Amniotic stem cell (primary cell): ENCODE measurements at regions not wholly inside any gene's neighbourhood (a gene's known extent, or its start where the extent isn't known, plus 50 kb on each side); places are given as distances from the start of the nearest gene placed in this dataset.

Source experiments
- DNase-seq: peaks from one replicate; lab custom pipeline; 2025; lab: John Stamatoyannopoulos, UW

- DNase-seq: no peak
These were observed 63.3 kb upstream of the PTGFR start for GRCh38 chr1:78427506-78427905.

GRCh38 chr1:78432016-78432415 lies 58.8 kb upstream of the PTGFR start:
- no peak for DNase-seq

GRCh38 chr1:78434351-78434750 lies 56.4 kb upstream of the PTGFR start:
- DNase-seq: no peak

- DNase-seq: no peak
These were observed 53.8 kb upstream of the PTGFR start for GRCh38 chr1:78436961-78437360.

GRCh38 chr1:78437396-78437795 lies 53.4 kb upstream of the PTGFR start:
- no peak for DNase-seq

- no peak for DNase-seq
These were observed 52.8 kb upstream of the PTGFR start for GRCh38 chr1:78437941-78438340.

- DNase-seq: no peak
These were observed 50.4 kb upstream of the PTGFR start for GRCh38 chr1:78440381-78440793.
